BJ (cell line): ENCODE measurements at regions not wholly inside any gene's neighbourhood (a gene's known extent, or its start where the extent isn't known, plus 50 kb on each side); places are given as distances from the start of the nearest gene placed in this dataset.
"Not testable (repeated sequence)": the region's sequence is repeated elsewhere in the genome, so short reads cannot be mapped to it uniquely, and the experiment has no call there.

Experiments used
- CTCF ChIA-PET: fragments of 350-600 bp; formaldehyde crosslinking; extraction: SDS; loops from one replicate; lab custom pipeline; 2021; ENCODE audit warnings: antibody characterized with exemption, inconsistent platforms; lab: Yijun Ruan, JAX
- POLR2A ChIA-PET: fragments of 300-600 bp; sonication (Branson Sonifier 250); formaldehyde crosslinking; extraction: SDS; loops from one replicate; lab custom pipeline; 2021; ENCODE audit warnings: antibody characterized with exemption; lab: Charles Lee
- DNase-seq: peaks from one replicate; pipeline ENCODE4 v3.0.0-alpha.2; 2011; ENCODE audit warnings: low read depth
- H3K27me3 ChIP-seq: 2 replicates; pipeline ENCODE4 v1.6.0; 2011; ENCODE audit warnings: low read length; ENCODE audit not compliant: control insufficient read depth, insufficient read depth
- H3K36me3 ChIP-seq: 2 replicates; pipeline ENCODE4 v1.5.1; 2011; ENCODE audit warnings: low read length; ENCODE audit not compliant: control insufficient read depth, insufficient read depth
- H3K4me3 ChIP-seq: 2 replicates; pipeline ENCODE4 v1.5.1; 2011; ENCODE audit warnings: low read depth, mild to moderate bottlenecking, control low read depth, low read length
- TF ChIP-seq, protein P1 (sequence below): IDR thresholded peaks from 2 replicates; pipeline ENCODE4 v1.5.1; 2011; ENCODE audit warnings: low read depth, mild to moderate bottlenecking, control low read depth, inconsistent platforms, low read length, moderate library complexity; ENCODE audit not compliant: insufficient read depth

DNA sequence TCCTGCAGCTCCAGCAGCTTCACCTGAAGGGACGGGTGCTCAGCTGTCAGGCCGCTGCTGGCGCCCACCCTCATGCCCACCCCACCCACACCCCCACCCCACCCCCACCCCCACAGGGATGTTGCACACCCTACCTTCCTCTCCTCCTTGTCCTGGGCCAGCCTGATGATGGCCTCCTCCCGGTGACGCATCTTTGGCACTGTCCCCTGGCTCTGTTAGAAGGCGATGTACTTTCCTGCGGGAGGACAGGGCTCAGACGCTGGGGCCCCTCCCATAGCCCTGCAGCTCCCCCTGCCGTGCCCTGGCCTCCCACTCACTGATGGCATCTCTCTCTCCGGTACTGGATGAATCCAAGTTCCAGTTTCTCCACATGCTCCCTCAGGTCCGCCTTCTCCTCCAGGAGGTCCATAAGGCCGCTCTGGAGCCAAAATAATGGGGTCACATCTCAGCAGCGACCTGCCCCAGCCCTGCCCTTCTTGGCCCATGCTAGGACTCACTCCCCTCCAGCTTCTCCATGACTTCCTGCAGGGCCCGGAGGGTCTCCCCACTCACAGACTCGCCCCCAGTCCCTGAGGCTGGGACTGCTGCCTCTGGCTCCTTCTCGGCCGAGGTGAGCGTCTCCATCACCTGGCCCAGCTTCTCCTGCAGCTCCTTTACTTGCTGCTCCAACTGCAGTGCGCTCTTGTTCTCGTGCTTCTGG is 55.2 kb downstream of the GOLGA8B start:
- POLR2A ChIA-PET, H3K4me3 ChIP-seq: not testable (repeated sequence)

DNA sequence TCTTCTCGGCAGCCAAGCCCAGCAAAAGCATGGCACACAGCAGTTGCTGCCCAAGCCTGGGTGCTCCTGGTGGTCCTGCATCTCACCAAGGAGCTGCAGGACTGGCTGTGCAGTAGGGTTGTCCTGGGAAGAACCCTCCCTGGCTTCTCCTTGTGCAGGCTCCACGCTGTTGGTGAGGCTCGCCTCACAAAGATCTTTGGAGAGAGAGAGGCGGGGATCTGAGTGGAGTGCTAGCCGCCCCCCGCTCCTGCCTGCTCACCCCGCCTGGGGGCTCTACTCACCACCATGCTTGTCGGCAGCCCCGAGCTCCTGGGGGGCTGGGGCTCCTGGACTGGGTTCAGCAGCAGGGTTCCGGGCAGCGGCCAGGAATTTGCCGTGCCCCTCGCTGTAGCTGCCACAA is 55.8 kb downstream of the GOLGA8B start:
- POLR2A ChIA-PET, CTCF ChIA-PET, H3K4me3 ChIP-seq: not testable (repeated sequence)

More for the DNA sequence above, 55.2 kb downstream of the GOLGA8B start:
- H3K27me3 ChIP-seq, CTCF ChIA-PET, H3K36me3 ChIP-seq, DNase-seq: not testable (repeated sequence)

DNA sequence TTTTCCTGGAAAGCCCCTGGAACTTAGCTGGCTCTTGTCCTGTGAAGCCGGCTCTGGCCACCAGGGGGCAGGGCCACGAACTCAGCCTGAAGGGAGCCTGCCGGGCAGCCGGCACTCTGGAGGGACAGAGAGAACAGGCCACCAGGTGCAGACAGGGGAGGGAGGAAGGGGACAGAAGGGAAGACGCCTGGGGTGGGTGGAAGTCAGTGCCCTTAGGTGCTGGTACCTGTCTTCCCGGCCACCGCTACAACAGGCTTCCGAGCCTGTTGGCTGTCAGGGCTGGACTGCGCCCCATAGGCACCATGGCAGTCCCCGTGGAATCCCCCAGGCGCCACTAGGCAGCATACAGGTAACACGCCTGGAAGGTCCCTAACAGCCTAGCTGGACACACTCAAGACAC is 59.6 kb downstream of the GOLGA8B start:
- H3K36me3 ChIP-seq, DNase-seq, CTCF ChIA-PET, H3K27me3 ChIP-seq, H3K4me3 ChIP-seq, POLR2A ChIA-PET: not testable (repeated sequence)
- TF ChIP-seq, protein P1, sequence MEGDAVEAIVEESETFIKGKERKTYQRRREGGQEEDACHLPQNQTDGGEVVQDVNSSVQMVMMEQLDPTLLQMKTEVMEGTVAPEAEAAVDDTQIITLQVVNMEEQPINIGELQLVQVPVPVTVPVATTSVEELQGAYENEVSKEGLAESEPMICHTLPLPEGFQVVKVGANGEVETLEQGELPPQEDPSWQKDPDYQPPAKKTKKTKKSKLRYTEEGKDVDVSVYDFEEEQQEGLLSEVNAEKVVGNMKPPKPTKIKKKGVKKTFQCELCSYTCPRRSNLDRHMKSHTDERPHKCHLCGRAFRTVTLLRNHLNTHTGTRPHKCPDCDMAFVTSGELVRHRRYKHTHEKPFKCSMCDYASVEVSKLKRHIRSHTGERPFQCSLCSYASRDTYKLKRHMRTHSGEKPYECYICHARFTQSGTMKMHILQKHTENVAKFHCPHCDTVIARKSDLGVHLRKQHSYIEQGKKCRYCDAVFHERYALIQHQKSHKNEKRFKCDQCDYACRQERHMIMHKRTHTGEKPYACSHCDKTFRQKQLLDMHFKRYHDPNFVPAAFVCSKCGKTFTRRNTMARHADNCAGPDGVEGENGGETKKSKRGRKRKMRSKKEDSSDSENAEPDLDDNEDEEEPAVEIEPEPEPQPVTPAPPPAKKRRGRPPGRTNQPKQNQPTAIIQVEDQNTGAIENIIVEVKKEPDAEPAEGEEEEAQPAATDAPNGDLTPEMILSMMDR = 0 out of 2 replicates have a peak, but pooled peaks have one; percentile 10

More for the DNA sequence above, 55.8 kb downstream of the GOLGA8B start:
- not testable (repeated sequence) for DNase-seq, H3K36me3 ChIP-seq, H3K27me3 ChIP-seq

DNA sequence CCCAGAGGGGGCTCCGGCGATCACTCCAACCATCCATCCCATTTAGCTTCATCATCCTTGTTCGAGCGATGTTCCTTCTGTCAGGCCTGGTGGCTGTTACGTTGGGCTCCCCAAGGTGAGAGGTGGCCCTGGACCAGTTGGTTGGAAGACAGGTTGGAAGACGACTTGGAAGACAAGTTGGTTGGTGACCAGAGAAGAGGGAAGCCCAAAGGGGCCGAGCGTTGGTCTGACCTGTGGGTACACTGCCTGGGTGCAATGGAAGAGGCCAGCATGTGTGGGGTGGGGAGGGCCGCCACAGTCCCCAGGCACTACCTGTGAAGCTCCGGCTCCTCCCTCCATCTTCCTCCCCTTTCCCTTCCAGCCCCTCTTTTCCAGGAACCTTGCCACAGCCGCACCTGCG is 60.9 kb downstream of the GOLGA8B start:
- H3K4me3 ChIP-seq, CTCF ChIA-PET, POLR2A ChIA-PET, H3K36me3 ChIP-seq, DNase-seq, H3K27me3 ChIP-seq: not testable (repeated sequence)

DNA sequence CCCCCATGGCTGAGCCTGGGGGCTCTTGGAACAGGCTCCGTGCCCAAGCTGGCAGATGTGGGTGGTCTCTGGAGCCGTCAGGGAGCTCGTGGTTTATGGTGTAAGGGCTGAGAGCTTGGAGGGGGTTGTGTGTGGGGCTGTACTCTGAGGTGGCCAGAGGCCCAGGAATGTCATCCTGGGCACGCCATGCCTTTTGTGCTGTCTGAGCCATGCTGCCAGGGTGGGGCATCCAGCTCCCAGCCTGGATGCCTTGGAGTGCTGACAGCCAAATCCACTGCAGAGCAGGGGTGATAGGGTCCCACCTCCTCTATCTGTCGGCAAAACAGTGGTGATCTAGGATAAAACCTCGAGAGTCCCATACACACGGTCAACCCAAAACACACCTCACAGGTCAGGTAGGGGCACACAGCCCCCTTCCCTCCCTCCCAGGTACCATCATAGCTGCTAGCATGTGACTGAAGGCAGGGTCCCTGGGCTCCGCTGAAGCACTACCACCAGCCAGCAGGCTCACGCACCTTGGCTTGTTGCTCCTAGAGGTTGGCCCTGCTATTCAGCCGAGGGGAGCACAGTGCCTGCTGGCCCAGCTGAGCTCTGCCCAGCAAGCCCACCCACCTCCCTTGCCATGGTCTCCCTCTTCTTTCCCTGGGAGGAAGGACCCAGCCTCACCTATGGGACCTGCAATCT is 61.5 kb downstream of the GOLGA8B start:
- CTCF ChIA-PET, POLR2A ChIA-PET, H3K36me3 ChIP-seq, H3K4me3 ChIP-seq, H3K27me3 ChIP-seq, DNase-seq: not testable (repeated sequence)

DNA sequence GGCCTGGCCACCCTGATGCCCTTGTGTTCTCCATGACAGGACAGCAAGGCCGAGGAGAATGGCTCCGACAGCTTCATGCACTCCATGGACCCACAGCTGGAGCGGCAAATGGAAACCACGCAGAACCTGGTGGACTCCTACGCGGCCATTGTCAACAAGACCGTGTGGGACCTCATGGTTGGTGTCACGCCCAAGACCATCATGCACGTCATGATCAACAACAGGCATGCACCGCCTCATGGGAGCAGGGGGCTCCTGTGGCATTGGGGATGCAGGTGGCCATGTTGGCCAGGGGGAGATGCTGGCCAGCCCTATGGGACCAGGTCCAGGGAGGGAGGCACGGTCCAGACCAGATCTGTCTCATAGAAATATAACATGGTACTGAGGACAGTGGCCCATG is 62.9 kb downstream of the GOLGA8B start:
- DNase-seq = no peak
- TF ChIP-seq, protein P1 = no peak
- ChIA-PET CTCF (interaction anchor here (1.5 kb wide), 1 partner anchor 67 kb away, joined by 4 read pairs; no protein-coding TSS in a partner anchor), POLR2A (no interaction called here)
- no peaks in the 10 kb centered on the region for H3K36me3 ChIP-seq
- H3K4me3 ChIP-seq = no peak overlapping the region
- H3K27me3 ChIP-seq = peaks cover 1% of the 10 kb centered on the region; the same call in 1 of the 2 replicates

DNA sequence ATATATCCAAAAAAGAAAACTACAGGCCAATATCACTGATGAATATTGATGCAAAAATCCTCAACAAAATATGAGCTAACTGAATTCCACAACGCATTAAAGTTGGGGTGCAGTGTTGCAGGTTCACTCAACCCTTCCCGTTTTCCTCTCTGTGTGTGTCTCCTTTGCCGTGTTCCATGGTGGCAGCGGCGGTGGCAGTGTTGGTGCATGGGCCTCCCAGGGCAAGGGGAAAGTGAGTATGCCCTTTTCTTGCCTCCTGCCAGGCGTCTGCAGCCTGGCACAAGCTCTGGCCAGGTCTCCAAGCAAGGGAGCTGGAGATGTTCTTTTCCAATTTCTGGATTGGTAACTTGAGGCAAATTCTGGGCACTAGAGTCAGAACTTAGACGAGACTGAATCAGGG is 63.4 kb downstream of the GOLGA8B start:
- POLR2A ChIA-PET, H3K4me3 ChIP-seq, H3K27me3 ChIP-seq, H3K36me3 ChIP-seq, DNase-seq: not testable (repeated sequence)
- CTCF ChIA-PET = interaction anchor here (1.5 kb wide), 1 partner anchor 68 kb away, joined by 4 read pairs; no protein-coding TSS in a partner anchor
